ENCODE measurements at regions not wholly inside any gene's neighbourhood (a gene's known extent, or its start where the extent isn't known, plus 50 kb on each side); places are given as distances from the start of the nearest gene placed in this dataset.
"Not testable (repeated sequence)": the region's sequence is repeated elsewhere in the genome, so short reads cannot be mapped to it uniquely, and the experiment has no call there.

DNA sequence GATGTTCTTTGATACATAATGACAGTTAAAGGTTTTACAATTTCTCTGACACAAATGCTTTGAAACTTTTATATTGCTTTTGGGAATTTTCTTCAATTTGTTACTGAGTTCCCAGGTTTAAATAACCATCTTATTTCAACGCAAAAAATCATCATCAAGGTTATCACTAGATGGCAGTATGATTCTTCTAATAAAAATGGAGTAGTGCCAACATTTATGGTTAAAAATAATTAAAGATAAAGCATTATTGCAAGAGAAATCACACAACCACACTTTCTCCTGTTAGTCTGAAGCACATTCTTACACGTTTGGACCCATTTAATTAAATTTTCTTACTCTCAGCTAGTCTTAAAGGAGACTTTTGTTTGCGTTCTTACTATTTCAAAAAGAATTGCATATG is 611.3 kb upstream of the CPXCR1 start:
- Histone ChIP-seq H3K27ac (no peak overlapping the region), H3K4me1 (no peaks in the 10 kb centered on the region), H3K36me3 (ENCODE audit: insufficient read depth in 1 of 2, low read depth in 1 of 2) (no peaks in the 10 kb centered on the region), H3K9me3 (no peaks in the 10 kb centered on the region), H3K4me3 (no peak overlapping the region), H3K27me3 (ENCODE audit: insufficient read depth in 3 of 3, low read length in 2 of 3) (peaks cover 0 to 11% (median 0%) of the 10 kb centered on the region in 3 donors)
- ATAC-seq (no peak), DNase-seq (no peak)
- intact Hi-C loops (cut with DNase I): no loop called here
- TF ChIP-seq, protein P1, sequence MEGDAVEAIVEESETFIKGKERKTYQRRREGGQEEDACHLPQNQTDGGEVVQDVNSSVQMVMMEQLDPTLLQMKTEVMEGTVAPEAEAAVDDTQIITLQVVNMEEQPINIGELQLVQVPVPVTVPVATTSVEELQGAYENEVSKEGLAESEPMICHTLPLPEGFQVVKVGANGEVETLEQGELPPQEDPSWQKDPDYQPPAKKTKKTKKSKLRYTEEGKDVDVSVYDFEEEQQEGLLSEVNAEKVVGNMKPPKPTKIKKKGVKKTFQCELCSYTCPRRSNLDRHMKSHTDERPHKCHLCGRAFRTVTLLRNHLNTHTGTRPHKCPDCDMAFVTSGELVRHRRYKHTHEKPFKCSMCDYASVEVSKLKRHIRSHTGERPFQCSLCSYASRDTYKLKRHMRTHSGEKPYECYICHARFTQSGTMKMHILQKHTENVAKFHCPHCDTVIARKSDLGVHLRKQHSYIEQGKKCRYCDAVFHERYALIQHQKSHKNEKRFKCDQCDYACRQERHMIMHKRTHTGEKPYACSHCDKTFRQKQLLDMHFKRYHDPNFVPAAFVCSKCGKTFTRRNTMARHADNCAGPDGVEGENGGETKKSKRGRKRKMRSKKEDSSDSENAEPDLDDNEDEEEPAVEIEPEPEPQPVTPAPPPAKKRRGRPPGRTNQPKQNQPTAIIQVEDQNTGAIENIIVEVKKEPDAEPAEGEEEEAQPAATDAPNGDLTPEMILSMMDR (IDR thresholded peaks at IDR 0.05): peak; percentile 10
- 28 to 32% (median 31%) methylated on average over 3 of the region's 3 CpGs for WGBS, 3 donors

- TF ChIP-seq, protein P1 (IDR thresholded peaks at IDR 0.05): no peak
- intact Hi-C loops (cut with DNase I): no loop called here
Measured at GRCh38 chrX:88136328-88136727, 610.7 kb upstream of the CPXCR1 start.

DNA sequence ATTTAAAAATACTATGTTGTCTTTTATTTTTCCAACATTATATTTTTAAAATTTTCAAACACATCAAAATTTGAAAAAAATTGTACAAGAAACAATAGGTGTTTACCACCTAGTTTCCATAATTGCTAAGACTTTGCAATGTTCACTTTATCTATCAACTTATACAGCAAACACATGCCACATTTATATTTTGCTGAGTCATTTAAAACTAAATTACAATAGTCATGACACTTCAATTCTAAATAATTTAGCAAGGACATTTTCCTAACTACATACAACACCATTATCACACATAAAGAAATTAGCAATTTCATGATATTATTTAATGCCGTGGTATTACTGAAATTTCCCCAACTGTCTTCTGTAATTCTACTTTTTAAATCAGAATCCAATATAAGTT is 600.4 kb upstream of the CPXCR1 start:
- H3K36me3 ChIP-seq (ENCODE audit: insufficient read depth in 1 of 2, low read depth in 1 of 2): no peaks in the 10 kb centered on the region
- intact Hi-C loops (cut with DNase I): no loop called here
- ATAC-seq (no peak), DNase-seq (no peak)
- no peaks in the 10 kb centered on the region for H3K9me3 ChIP-seq
- TF ChIP-seq, protein P1 (IDR thresholded peaks at IDR 0.05): no peak
- WGBS, 3 donors: 92 to 100% (median 93%) methylated on average over 1 of the region's 1 CpG
- H3K27ac ChIP-seq: no peak overlapping the region
- H3K4me3 ChIP-seq: no peak overlapping the region
- no peaks in the 10 kb centered on the region for H3K4me1 ChIP-seq
- H3K27me3 ChIP-seq (ENCODE audit: insufficient read depth in 3 of 3, low read length in 2 of 3): no peaks in the 10 kb centered on the region

More at GRCh38 chrX:88136328-88136727, 610.7 kb upstream of the CPXCR1 start:
- WGBS, 3 donors: 57 to 66% (median 57%) methylated on average over 3 of the region's 3 CpGs
- Histone ChIP-seq H3K27me3 (ENCODE audit: insufficient read depth in 3 of 3, low read length in 2 of 3) (peaks cover 0 to 11% (median 0%) of the 10 kb centered on the region in 3 donors), H3K27ac (no peak overlapping the region), H3K4me3 (no peak overlapping the region), H3K9me3 (no peaks in the 10 kb centered on the region), H3K36me3 (ENCODE audit: insufficient read depth in 1 of 2, low read depth in 1 of 2) (no peaks in the 10 kb centered on the region), H3K4me1 (no peaks in the 10 kb centered on the region)
- ATAC-seq (no peak), DNase-seq (no peak)

DNA sequence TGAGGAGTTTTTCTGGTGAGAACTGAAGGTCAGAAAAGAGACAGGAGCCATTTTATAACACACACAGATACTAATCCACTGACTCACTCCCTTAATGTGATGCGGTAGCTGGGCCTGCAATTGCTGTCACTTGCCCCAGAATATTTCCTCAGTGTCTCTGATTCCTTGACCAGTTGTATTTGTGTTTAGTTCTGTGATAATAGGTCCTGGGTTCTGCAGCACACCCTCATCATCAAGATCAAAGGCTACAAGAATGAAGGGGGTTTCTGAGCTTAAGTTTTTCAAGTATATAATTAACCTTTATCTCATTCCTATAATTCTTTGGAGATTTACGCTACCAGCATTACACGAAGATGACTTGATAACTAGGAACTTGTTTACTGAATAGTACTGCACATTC is 576.5 kb upstream of the CPXCR1 start:
- TF ChIP-seq, protein P1 (IDR thresholded peaks at IDR 0.05): no peak
- intact Hi-C loops (cut with DNase I): no loop called here
- H3K4me3 ChIP-seq: no peak overlapping the region

DNA sequence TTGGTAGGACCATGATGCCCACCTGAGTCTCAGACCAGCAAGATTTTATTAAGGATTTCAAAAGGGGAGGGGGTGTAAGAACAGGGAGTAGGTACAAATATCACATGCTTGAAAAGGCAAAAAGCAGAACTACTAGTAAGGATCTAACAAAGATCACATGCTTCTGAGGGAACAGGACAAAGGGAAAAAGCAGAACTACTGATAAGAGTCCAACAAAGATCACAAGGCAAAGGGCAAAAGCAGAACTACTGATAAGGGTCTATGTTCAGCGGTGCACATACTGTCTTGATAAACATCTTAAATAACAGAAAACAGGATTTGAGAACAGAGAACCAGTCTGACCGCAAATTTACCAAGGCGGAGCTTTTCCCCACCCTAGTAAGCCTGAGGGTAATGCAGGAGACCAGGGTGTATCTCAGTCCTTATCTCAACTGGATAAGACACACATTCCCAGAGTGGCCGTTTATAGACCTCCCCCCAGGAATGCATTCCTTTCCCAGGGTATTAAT is 573.0 kb upstream of the CPXCR1 start:
- DNase-seq; H3K4me3 ChIP-seq; intact Hi-C loops (cut with DNase I); H3K27me3 ChIP-seq (ENCODE audit: insufficient read depth in 3 of 3, low read length in 2 of 3); H3K36me3 ChIP-seq (ENCODE audit: insufficient read depth in 1 of 2, low read depth in 1 of 2); ATAC-seq; H3K9me3 ChIP-seq; H3K27ac ChIP-seq; H3K4me1 ChIP-seq: not testable (repeated sequence)
- 85 to 88% (median 85%) methylated on average over 4 of the region's 4 CpGs for WGBS, 3 donors

More for the DNA sequence above, 576.5 kb upstream of the CPXCR1 start:
- Histone ChIP-seq H3K27ac (no peak overlapping the region), H3K9me3 (peaks cover 3% of the 10 kb centered on the region), H3K36me3 (ENCODE audit: insufficient read depth in 1 of 2, low read depth in 1 of 2) (no peaks in the 10 kb centered on the region), H3K27me3 (ENCODE audit: insufficient read depth in 3 of 3, low read length in 2 of 3) (peaks cover 0 to 4% (median 0%) of the 10 kb centered on the region in 3 donors), H3K4me1 (no peaks in the 10 kb centered on the region)
- DNase-seq (no peak), ATAC-seq (no peak)
- 74 to 81% (median 75%) methylated on average over 3 of the region's 3 CpGs for WGBS, 3 donors
